Tibial nerve (tissue), 4 donors: ENCODE measurements at regions not wholly inside any gene's neighbourhood (a gene's known extent, or its start where the extent isn't known, plus 50 kb on each side); places are given as distances from the start of the nearest gene placed in this dataset.

Experiments used
- CTCF ChIP-seq, 5 experiments: fragments of 200-600 bp in 3 of 5; fragments of 450-650 bp in 2 of 5; sonication (generic) in 3 of 5; IDR thresholded peaks; one replicate each; pipeline ENCODE4 v1.5.1; 2016 to 2019; ENCODE audit warnings: antibody characterized with exemption in 5 of 5, mild to moderate bottlenecking in 3 of 5, moderate library complexity in 2 of 5
- EP300 ChIP-seq, 2 donors: sonication (generic); formaldehyde crosslinking; IDR thresholded peaks; one replicate each; pipeline ENCODE4 v1.6.1; 2017; ENCODE audit warnings: antibody characterized with exemption in 2 of 2, mild to moderate bottlenecking in 1 of 2

GRCh38 chr5:167995844-167996425, 295.5 kb upstream of the WWC1 start:
- TF ChIP-seq CTCF (IDR thresholded peaks at IDR 0.05) (no peak), EP300 (IDR thresholded peaks at IDR 0.05) (no peak)
